Breast epithelium (tissue), 3 donors: ENCODE measurements at regions not wholly inside any gene's neighbourhood (a gene's known extent, or its start where the extent isn't known, plus 50 kb on each side); places are given as distances from the start of the nearest gene placed in this dataset.

Source experiments
- CTCF ChIP-seq, 3 donors: fragments of 450-650 bp; IDR thresholded peaks; one replicate each; pipeline ENCODE4 v1.5.1; 2016 to 2017; ENCODE audit warnings: antibody characterized with exemption in 3 of 3, mild to moderate bottlenecking in 3 of 3, moderate library complexity in 3 of 3
- POLR2A ChIP-seq: fragments of 450-650 bp; IDR thresholded peaks from one replicate; pipeline ENCODE4 v1.6.1; 2016; ENCODE audit warnings: antibody characterized with exemption, mild to moderate bottlenecking, moderate library complexity
- POLR2AphosphoS5 ChIP-seq, 3 donors: sonication (generic); formaldehyde crosslinking; IDR thresholded peaks; one replicate each; pipeline ENCODE4 v1.6.1; 2017; ENCODE audit warnings: antibody characterized with exemption in 3 of 3

- no peak for TF ChIP-seq CTCF (IDR thresholded peaks at IDR 0.05)
- TF ChIP-seq POLR2AphosphoS5 (IDR thresholded peaks at IDR 0.05), result no peak
- no peak for TF ChIP-seq POLR2A
Observed at GRCh38 chr1:4553761-4554160, 100.6 kb upstream of the AJAP1 start.
